Fibroblast of pulmonary artery (primary cell): ENCODE measurements at regions not wholly inside any gene's neighbourhood (a gene's known extent, or its start where the extent isn't known, plus 50 kb on each side); places are given as distances from the start of the nearest gene placed in this dataset.
A peak's percentile ranks its signal among the peaks of the same experiment; 100 is the strongest.

Experiments used
- DNase-seq: peaks from one replicate; pipeline ENCODE4 v3.0.0-alpha.2; 2010; ENCODE audit warnings: low read depth
- H3K4me3 ChIP-seq: replicated peaks from 2 replicates; pipeline ENCODE4 v1.5.1; 2011; ENCODE audit warnings: low read depth, mild to moderate bottlenecking, control low read depth, low read length, moderate library complexity
- CTCF ChIP-seq: IDR thresholded peaks from 2 replicates; pipeline ENCODE4 v1.5.1; 2011; ENCODE audit warnings: mild to moderate bottlenecking, control low read depth, low read length, inconsistent platforms; ENCODE audit errors: missing control alignments

DNA sequence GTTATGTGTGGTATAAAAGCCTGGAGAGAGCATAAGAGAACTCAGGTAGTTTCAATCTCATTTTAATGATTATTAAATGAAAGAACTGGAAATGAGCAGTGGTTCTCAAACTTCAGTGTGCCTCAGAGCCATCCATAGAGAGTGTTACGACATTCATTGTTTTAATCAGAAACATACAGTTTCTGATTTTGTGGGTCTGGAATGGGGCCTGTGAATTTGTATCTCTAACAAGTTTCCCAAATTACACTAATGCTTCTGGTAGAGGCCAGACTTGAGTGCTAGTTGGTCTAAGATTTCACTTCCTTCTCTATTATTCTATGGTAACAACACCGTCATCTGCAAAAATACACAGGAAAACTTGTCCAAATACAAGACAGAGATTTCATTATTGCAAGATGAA lies 292.0 kb upstream of the NECTIN3 start:
- TF ChIP-seq CTCF: no peak
- no peak for DNase-seq
- no peak overlapping the region for H3K4me3 ChIP-seq

DNA sequence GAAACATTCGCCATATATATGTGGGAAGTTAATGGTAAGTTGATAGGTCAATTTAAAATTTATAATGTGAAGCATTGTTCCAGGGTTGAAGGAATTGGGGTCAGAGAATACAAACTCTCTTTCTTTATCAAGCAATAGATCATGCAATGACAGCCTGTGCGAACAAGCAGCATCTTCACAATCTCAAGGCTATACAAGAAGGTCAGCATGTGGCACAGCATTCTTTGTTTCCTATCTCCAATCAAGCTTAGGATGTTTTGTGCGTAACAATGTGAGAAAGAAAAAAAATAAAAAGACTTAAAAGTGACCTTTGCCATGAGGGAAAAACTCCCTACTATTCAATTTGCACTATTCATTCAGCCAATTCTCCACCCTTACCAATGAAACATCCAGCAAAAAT lies 288.1 kb upstream of the NECTIN3 start:
- DNase-seq: no peak
- no peak for TF ChIP-seq CTCF

GRCh38 chr3:110788794-110789193 lies 282.8 kb upstream of the NECTIN3 start:
- no peak for TF ChIP-seq CTCF
- no peak for DNase-seq
- no peak overlapping the region for H3K4me3 ChIP-seq

More for the DNA sequence above, 288.1 kb upstream of the NECTIN3 start:
- no peak overlapping the region for H3K4me3 ChIP-seq

GRCh38 chr3:110789315-110789714 lies 282.3 kb upstream of the NECTIN3 start:
- no peak for TF ChIP-seq CTCF
- peak; percentile 51 for DNase-seq
- H3K4me3 ChIP-seq: no peak overlapping the region

DNA sequence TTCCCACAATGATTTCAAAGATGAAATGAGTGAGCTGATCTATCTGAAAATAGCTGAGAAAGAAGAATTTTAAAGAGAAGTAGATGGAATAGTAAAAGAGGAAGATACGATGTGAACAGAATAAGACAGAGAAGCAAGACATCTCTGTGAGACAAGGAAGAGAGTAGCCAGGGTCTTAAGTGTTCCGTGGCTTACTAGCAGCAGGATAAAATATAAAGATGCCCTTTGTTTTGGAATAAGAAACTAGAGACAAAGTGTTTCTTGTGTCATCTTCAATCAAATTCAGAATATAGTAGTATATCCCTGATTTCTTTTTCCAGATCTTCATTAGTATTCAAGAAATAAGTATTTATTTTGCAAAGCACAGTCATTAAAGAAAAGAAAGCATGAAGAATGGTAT lies 281.0 kb upstream of the NECTIN3 start:
- TF ChIP-seq CTCF: no peak
- DNase-seq: no peak
- no peak overlapping the region for H3K4me3 ChIP-seq

- DNase-seq: no peak
- no peak for TF ChIP-seq CTCF
- H3K4me3 ChIP-seq: no peak overlapping the region
These were observed 279.5 kb upstream of the NECTIN3 start for GRCh38 chr3:110791995-110792686.

DNA sequence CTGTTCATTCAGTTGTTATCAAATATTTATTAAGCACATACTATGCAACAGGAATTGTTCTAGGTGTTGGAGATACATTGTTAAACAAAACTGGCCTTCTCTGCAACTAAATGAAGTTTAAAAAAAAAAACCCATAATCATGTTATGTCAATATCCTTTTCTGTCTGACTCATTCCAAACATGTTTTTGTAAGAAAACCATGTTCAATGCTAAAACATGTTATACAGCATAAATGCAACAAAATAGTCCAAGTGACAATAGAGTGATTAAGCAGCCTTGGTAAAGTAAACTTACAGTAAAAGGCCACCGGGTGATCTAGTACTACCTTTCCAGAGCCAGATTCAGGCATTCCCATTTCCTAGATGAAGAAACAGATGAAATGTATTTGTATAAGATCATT lies 278.0 kb upstream of the NECTIN3 start:
- no peak overlapping the region for H3K4me3 ChIP-seq
- TF ChIP-seq CTCF: no peak
- no peak for DNase-seq
